KOPT-K1 (cell line): ENCODE measurements at regions not wholly inside any gene's neighbourhood (a gene's known extent, or its start where the extent isn't known, plus 50 kb on each side); places are given as distances from the start of the nearest gene placed in this dataset.
"Not testable (repeated sequence)": the region's sequence is repeated elsewhere in the genome, so short reads cannot be mapped to it uniquely, and the experiment has no call there.

Experiments
- H3K27ac ChIP-seq: fragments of 200-600 bp; sonication (generic); 2 replicates; pipeline ENCODE4 v1.5.1; 2016; ENCODE audit warnings: antibody characterized with exemption, mild to moderate bottlenecking, low read depth, low read length; ENCODE audit not compliant: poor library complexity, severe bottlenecking
- H3K36me3 ChIP-seq: fragments of 200-600 bp; sonication (generic); 2 replicates; pipeline ENCODE4 v1.5.1; 2017; ENCODE audit warnings: antibody characterized with exemption, mild to moderate bottlenecking, low read length, moderate library complexity; ENCODE audit not compliant: insufficient read depth
- H3K9me3 ChIP-seq: fragments of 200-600 bp; sonication (generic); 2 replicates; pipeline ENCODE4 v1.5.1; 2017; ENCODE audit warnings: antibody characterized with exemption, low read length, mild to moderate bottlenecking; ENCODE audit not compliant: insufficient read depth, poor library complexity, severe bottlenecking

GRCh38 chr4:13912966-13913365 is 285.4 kb upstream of the BOD1L1 start:
- no peak overlapping the region for H3K27ac ChIP-seq
- no peaks in the 10 kb centered on the region for H3K36me3 ChIP-seq
- H3K9me3 ChIP-seq = no peaks in the 10 kb centered on the region

- no peaks in the 10 kb centered on the region for H3K36me3 ChIP-seq
- no peaks in the 10 kb centered on the region for H3K9me3 ChIP-seq
- H3K27ac ChIP-seq = no peak overlapping the region
Measured at GRCh38 chr4:13917015-13917414, 289.5 kb upstream of the BOD1L1 start.

GRCh38 chr4:13918110-13918509 is 290.6 kb upstream of the BOD1L1 start:
- Histone ChIP-seq H3K27ac (no peak overlapping the region), H3K9me3 (no peaks in the 10 kb centered on the region), H3K36me3 (no peaks in the 10 kb centered on the region)

- H3K9me3 ChIP-seq = no peaks in the 10 kb centered on the region
- H3K36me3 ChIP-seq = no peaks in the 10 kb centered on the region
- no peak overlapping the region for H3K27ac ChIP-seq
Measured at GRCh38 chr4:13918991-13919441, 291.5 kb upstream of the BOD1L1 start.

- H3K36me3 ChIP-seq = no peaks in the 10 kb centered on the region
- H3K27ac ChIP-seq = no peak overlapping the region
Measured at GRCh38 chr4:13920111-13920875, 292.8 kb upstream of the BOD1L1 start.

GRCh38 chr4:13920901-13921300 is 293.4 kb upstream of the BOD1L1 start:
- Histone ChIP-seq H3K36me3 (no peaks in the 10 kb centered on the region), H3K9me3 (no peaks in the 10 kb centered on the region), H3K27ac (no peak overlapping the region)

More at GRCh38 chr4:13920111-13920875, 292.8 kb upstream of the BOD1L1 start:
- H3K9me3 ChIP-seq = no peaks in the 10 kb centered on the region

- Histone ChIP-seq H3K27ac (no peak overlapping the region), H3K36me3 (no peaks in the 10 kb centered on the region), H3K9me3 (no peaks in the 10 kb centered on the region)
Measured at GRCh38 chr4:13921805-13922204, 294.3 kb upstream of the BOD1L1 start.

- H3K36me3 ChIP-seq = no peaks in the 10 kb centered on the region
- H3K9me3 ChIP-seq = no peaks in the 10 kb centered on the region
- H3K27ac ChIP-seq = no peak overlapping the region
Measured at GRCh38 chr4:13922459-13922858, 294.9 kb upstream of the BOD1L1 start.

- Histone ChIP-seq H3K27ac (no peak overlapping the region), H3K9me3 (no peaks in the 10 kb centered on the region), H3K36me3 (no peaks in the 10 kb centered on the region)
Measured at GRCh38 chr4:13922873-13923645, 295.5 kb upstream of the BOD1L1 start.

- H3K36me3 ChIP-seq, H3K9me3 ChIP-seq, H3K27ac ChIP-seq: not testable (repeated sequence)
Measured at GRCh38 chr4:13924900-13925299, 297.4 kb upstream of the BOD1L1 start.

GRCh38 chr4:13928214-13928613 is 300.7 kb upstream of the BOD1L1 start:
- Histone ChIP-seq H3K9me3 (no peaks in the 10 kb centered on the region), H3K27ac (no peak overlapping the region), H3K36me3 (no peaks in the 10 kb centered on the region)

- Histone ChIP-seq H3K36me3 (no peaks in the 10 kb centered on the region), H3K9me3 (no peaks in the 10 kb centered on the region), H3K27ac (no peak overlapping the region)
Measured at GRCh38 chr4:13930155-13930554, 302.6 kb upstream of the BOD1L1 start.

GRCh38 chr4:13933191-13933590 is 305.7 kb upstream of the BOD1L1 start:
- Histone ChIP-seq H3K9me3 (no peaks in the 10 kb centered on the region), H3K36me3 (no peaks in the 10 kb centered on the region), H3K27ac (no peak overlapping the region)

GRCh38 chr4:13938299-13938698 is 310.8 kb upstream of the BOD1L1 start:
- H3K27ac ChIP-seq = no peak overlapping the region

GRCh38 chr4:13940921-13941320 is 313.4 kb upstream of the BOD1L1 start:
- H3K27ac ChIP-seq = no peak overlapping the region
- H3K9me3 ChIP-seq = no peaks in the 10 kb centered on the region
- no peaks in the 10 kb centered on the region for H3K36me3 ChIP-seq

More at GRCh38 chr4:13938299-13938698, 310.8 kb upstream of the BOD1L1 start:
- Histone ChIP-seq H3K9me3 (no peaks in the 10 kb centered on the region), H3K36me3 (no peaks in the 10 kb centered on the region)
